ENCODE measurements at regions not wholly inside any gene's neighbourhood (a gene's known extent, or its start where the extent isn't known, plus 50 kb on each side); places are given as distances from the start of the nearest gene placed in this dataset.

- Histone ChIP-seq H3K27ac (no peak overlapping the region), H3K4me3 (no peak overlapping the region), H3K27me3 (no peaks in the 10 kb centered on the region), H3K9me3 (no peaks in the 10 kb centered on the region), H3K36me3 (no peaks in the 10 kb centered on the region), H3K4me1 (no peaks in the 10 kb centered on the region)
- WGBS, 2 donors (ENCODE audit: low coverage in 1 of 2): 98% methylated on average over 4 of the region's 4 CpGs; no CpG with 5 or more reads in 1 of the 2 donors
- TF ChIP-seq POLR2AphosphoS5 (IDR thresholded peaks at IDR 0.05) (no peak), CTCF (IDR thresholded peaks at IDR 0.05) (no peak), EP300 (IDR thresholded peaks at IDR 0.05; ENCODE audit: low read depth) (no peak), POLR2A (IDR thresholded peaks at IDR 0.05) (no peak)
- intact Hi-C loops (cut with DNase I; ENCODE audit: low total_unique reads): no loop called here
- no peak for DNase-seq
- in situ Hi-C loops (cut with MboI; ENCODE audit: low pct_ligation_motif_present in 1 of 4, low pct_unique_long_range_greater_than_20kb in 1 of 4, low sequenced_read_pairs in 3 of 4): no loop called here
These were observed 260.1 kb upstream of the CCDC54 start for GRCh38 chr3:107117156-107117555.

GRCh38 chr3:107117922-107118536 lies 259.2 kb upstream of the CCDC54 start:
- Histone ChIP-seq H3K4me3 (no peak overlapping the region), H3K36me3 (no peaks in the 10 kb centered on the region), H3K27me3 (no peaks in the 10 kb centered on the region), H3K9me3 (no peaks in the 10 kb centered on the region), H3K27ac (no peak overlapping the region), H3K4me1 (no peaks in the 10 kb centered on the region)
- in situ Hi-C loops (cut with MboI; ENCODE audit: low pct_ligation_motif_present in 1 of 4, low pct_unique_long_range_greater_than_20kb in 1 of 4, low sequenced_read_pairs in 3 of 4) (no loop called here), intact Hi-C loops (cut with DNase I; ENCODE audit: low total_unique reads) (no loop called here)
- TF ChIP-seq CTCF (IDR thresholded peaks at IDR 0.05) (no peak), POLR2AphosphoS5 (IDR thresholded peaks at IDR 0.05) (no peak), EP300 (IDR thresholded peaks at IDR 0.05; ENCODE audit: low read depth) (no peak)
- DNase-seq: no peak
- 34 to 44% methylated on average over 10 of the region's 10 CpGs for WGBS, 2 donors (ENCODE audit: low coverage in 1 of 2)

GRCh38 chr3:107124885-107125284 lies 252.4 kb upstream of the CCDC54 start:
- WGBS, 2 donors (ENCODE audit: low coverage in 1 of 2): 25 to 38% methylated on average over 1 of the region's 1 CpG
- Histone ChIP-seq H3K4me3 (no peak overlapping the region), H3K36me3 (no peaks in the 10 kb centered on the region), H3K27ac (no peak overlapping the region), H3K9me3 (no peaks in the 10 kb centered on the region), H3K27me3 (no peaks in the 10 kb centered on the region), H3K4me1 (no peaks in the 10 kb centered on the region)
- in situ Hi-C loops (cut with MboI; ENCODE audit: low pct_ligation_motif_present in 1 of 4, low pct_unique_long_range_greater_than_20kb in 1 of 4, low sequenced_read_pairs in 3 of 4) (no loop called here), intact Hi-C loops (cut with DNase I; ENCODE audit: low total_unique reads) (no loop called here)
- no peak for TF ChIP-seq POLR2AphosphoS5 (IDR thresholded peaks at IDR 0.05)
- no peak for TF ChIP-seq POLR2A (IDR thresholded peaks at IDR 0.05)
- TF ChIP-seq CTCF (IDR thresholded peaks at IDR 0.05): no peak
- TF ChIP-seq EP300 (IDR thresholded peaks at IDR 0.05; ENCODE audit: low read depth): no peak
- DNase-seq: no peak

GRCh38 chr3:107128946-107129345 lies 248.3 kb upstream of the CCDC54 start:
- 23 to 32% methylated on average over 3 of the region's 3 CpGs for WGBS, 2 donors (ENCODE audit: low coverage in 1 of 2)
- Histone ChIP-seq H3K27me3 (no peaks in the 10 kb centered on the region), H3K27ac (no peak overlapping the region), H3K4me1 (no peaks in the 10 kb centered on the region), H3K9me3 (no peaks in the 10 kb centered on the region), H3K36me3 (no peaks in the 10 kb centered on the region), H3K4me3 (no peak overlapping the region)
- in situ Hi-C loops (cut with MboI; ENCODE audit: low pct_ligation_motif_present in 1 of 4, low pct_unique_long_range_greater_than_20kb in 1 of 4, low sequenced_read_pairs in 3 of 4) (no loop called here), intact Hi-C loops (cut with DNase I; ENCODE audit: low total_unique reads) (no loop called here)
- DNase-seq: no peak
- TF ChIP-seq EP300 (IDR thresholded peaks at IDR 0.05; ENCODE audit: low read depth): no peak
- no peak for TF ChIP-seq POLR2A (IDR thresholded peaks at IDR 0.05)
- no peak for TF ChIP-seq POLR2AphosphoS5 (IDR thresholded peaks at IDR 0.05)
- no peak for TF ChIP-seq CTCF (IDR thresholded peaks at IDR 0.05)

All from transverse colon (tissue), 4 donors.